ENCODE measurements at regions not wholly inside any gene's neighbourhood (a gene's known extent, or its start where the extent isn't known, plus 50 kb on each side); places are given as distances from the start of the nearest gene placed in this dataset.
A peak's percentile ranks its signal among the peaks of the same experiment; 100 is the strongest.

- no peak for DNase-seq
Measured at GRCh38 chr12:73452672-73453469, 1084.8 kb upstream of the ATXN7L3B start.

GRCh38 chr12:73460212-73460611, 1077.4 kb upstream of the ATXN7L3B start:
- no peak for TF ChIP-seq CTCF (IDR thresholded peaks at IDR 0.05)
- Histone ChIP-seq H3K4me1 (no peaks in the 10 kb centered on the region), H3K27me3 (no peaks in the 10 kb centered on the region), H3K36me3 (no peaks in the 10 kb centered on the region), H3K27ac (no peak overlapping the region), H3K9me3 (no peaks in the 10 kb centered on the region), H3K4me3 (no peak overlapping the region)
- no peak for DNase-seq
- ATAC-seq: no peak
- FAIRE-seq: no peak
- intact Hi-C loops (cut with DNase I): no loop called here

More at GRCh38 chr12:73452672-73453469, 1084.8 kb upstream of the ATXN7L3B start:
- ATAC-seq (no peak), FAIRE-seq (no peak)
- TF ChIP-seq CTCF (IDR thresholded peaks at IDR 0.05): no peak
- Histone ChIP-seq H3K4me1 (no peaks in the 10 kb centered on the region), H3K27me3 (no peaks in the 10 kb centered on the region), H3K9me3 (no peaks in the 10 kb centered on the region), H3K36me3 (no peaks in the 10 kb centered on the region), H3K27ac (no peak overlapping the region), H3K4me3 (no peak overlapping the region)
- intact Hi-C loops (cut with DNase I): no loop called here
- WGBS, 2 donors: 83 to 88% methylated on average over 3 of the region's 3 CpGs

- Histone ChIP-seq H3K36me3 (no peaks in the 10 kb centered on the region), H3K4me3 (no peak overlapping the region), H3K9me3 (no peaks in the 10 kb centered on the region), H3K27ac (no peak overlapping the region), H3K4me1 (no peaks in the 10 kb centered on the region), H3K27me3 (no peaks in the 10 kb centered on the region)
- WGBS, 2 donors: 58% methylated on average over 4 of the region's 4 CpGs
- intact Hi-C loops (cut with DNase I): no loop called here
- no peak for FAIRE-seq
- peak in 1 of 6 donors; percentile 27 for DNase-seq
- ATAC-seq: no peak
- TF ChIP-seq CTCF (IDR thresholded peaks at IDR 0.05): no peak
Measured at GRCh38 chr12:73465106-73465505, 1072.5 kb upstream of the ATXN7L3B start.

GRCh38 chr12:73486256-73486655, 1051.4 kb upstream of the ATXN7L3B start:
- no peak overlapping the region for H3K4me3 ChIP-seq
- FAIRE-seq (no peak), ATAC-seq (no peak), DNase-seq (no peak)
- no peak overlapping the region for H3K27ac ChIP-seq
- no peak for TF ChIP-seq CTCF (IDR thresholded peaks at IDR 0.05)
- no peaks in the 10 kb centered on the region for H3K9me3 ChIP-seq
- H3K36me3 ChIP-seq: no peaks in the 10 kb centered on the region
- no peaks in the 10 kb centered on the region for H3K27me3 ChIP-seq
- H3K4me1 ChIP-seq: no peaks in the 10 kb centered on the region
- intact Hi-C loops (cut with DNase I): no loop called here

GRCh38 chr12:73506611-73507010, 1031.0 kb upstream of the ATXN7L3B start:
- DNase-seq: no peak
- ATAC-seq: no peak
- WGBS, 2 donors: 60 to 70% methylated on average over 1 of the region's 1 CpG
- no peak overlapping the region for H3K27ac ChIP-seq
- FAIRE-seq: no peak
- H3K36me3 ChIP-seq: no peaks in the 10 kb centered on the region
- no peaks in the 10 kb centered on the region for H3K27me3 ChIP-seq
- TF ChIP-seq CTCF (IDR thresholded peaks at IDR 0.05): no peak
- no peaks in the 10 kb centered on the region for H3K9me3 ChIP-seq
- intact Hi-C loops (cut with DNase I): no loop called here
- no peaks in the 10 kb centered on the region for H3K4me1 ChIP-seq
- no peak overlapping the region for H3K4me3 ChIP-seq
